Muscle of arm (tissue), 1 donor: ENCODE measurements at regions not wholly inside any gene's neighbourhood (a gene's known extent, or its start where the extent isn't known, plus 50 kb on each side); places are given as distances from the start of the nearest gene placed in this dataset.
A peak's percentile ranks its signal among the peaks of the same experiment; 100 is the strongest.
"Not testable (repeated sequence)": the region's sequence is repeated elsewhere in the genome, so short reads cannot be mapped to it uniquely, and the experiment has no call there.

Experiments used
- DNase-seq: peaks from one replicate; pipeline ENCODE4 v3.0.0-alpha.2; 2013

DNA sequence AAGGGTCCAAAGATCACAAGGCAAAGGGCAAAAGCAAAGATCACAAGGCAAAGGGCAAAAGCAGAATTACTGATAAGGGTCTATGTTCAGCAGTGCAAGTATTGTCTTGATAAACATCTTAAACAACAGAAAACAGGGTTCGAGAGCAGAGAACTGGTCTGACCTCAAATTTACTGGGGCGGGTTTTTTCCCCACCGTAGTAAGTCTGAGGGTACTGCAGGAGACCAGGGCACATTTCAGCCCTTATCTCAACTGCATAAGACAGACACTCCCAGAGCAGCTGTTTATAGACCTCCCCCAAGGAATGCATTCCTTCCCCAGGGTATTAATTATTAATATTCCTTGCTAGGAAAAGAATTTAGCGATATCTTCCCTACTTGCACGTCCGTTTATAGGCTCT, 61.3 kb downstream of the ZNF860 start:
- not testable (repeated sequence) for DNase-seq

- DNase-seq: peak; percentile 44
These were observed 61.1 kb upstream of the GPD1L start for GRCh38 chr3:32045091-32045915.

- no peak for DNase-seq
These were observed 60.3 kb upstream of the GPD1L start for GRCh38 chr3:32046102-32046501.

DNA sequence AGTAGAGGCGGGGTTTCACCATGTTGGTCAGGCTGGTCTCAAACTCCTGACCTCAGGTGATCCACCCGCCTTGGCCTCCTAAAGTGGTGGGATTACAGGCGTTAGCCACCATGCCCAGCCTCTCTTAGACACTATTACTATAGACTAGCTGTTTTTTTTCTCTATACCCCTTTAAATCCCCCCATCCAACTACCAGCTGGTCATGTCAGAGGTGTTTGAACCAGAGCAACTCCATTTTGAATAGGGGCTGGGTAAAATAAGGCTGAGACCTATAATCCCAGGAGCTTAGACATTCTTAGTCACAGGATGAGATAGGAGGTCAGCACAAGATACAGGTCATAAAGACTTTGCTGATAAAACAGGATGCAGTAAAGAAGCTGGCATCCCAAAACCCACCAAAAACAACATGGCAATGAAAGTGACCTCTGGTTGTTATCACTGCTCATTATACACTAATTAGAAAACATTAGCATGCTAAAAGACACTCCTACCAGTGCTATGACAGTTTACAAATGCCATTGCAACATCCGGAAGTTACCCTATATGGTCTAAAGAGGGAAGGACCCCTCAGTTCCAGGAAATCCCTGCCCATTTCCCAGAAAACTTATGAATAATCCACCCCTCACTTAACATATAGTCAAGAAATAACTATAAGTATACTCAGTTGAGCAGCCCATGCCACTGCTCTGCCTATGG, 57.8 kb upstream of the GPD1L start:
- DNase-seq: no peak

GRCh38 chr3:32049916-32050315, 56.5 kb upstream of the GPD1L start:
- DNase-seq: no peak

DNA sequence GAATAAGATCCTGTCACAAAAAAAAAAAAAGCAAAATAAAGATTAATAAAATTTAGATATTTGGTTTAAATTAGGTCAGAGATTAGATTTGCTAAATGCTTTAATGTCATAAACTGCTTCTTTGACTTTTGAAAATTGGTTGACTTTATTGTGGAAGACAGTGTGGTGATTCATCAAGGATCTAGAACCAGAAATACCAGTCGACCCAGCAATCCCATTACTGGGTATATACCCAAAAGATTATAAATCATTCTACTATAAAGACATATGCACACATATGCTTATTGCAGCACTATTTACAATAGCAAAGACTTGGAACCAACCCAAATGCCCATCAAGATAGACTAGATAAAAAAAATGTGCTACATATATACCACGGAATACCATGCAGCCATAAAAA, 54.2 kb upstream of the GPD1L start:
- DNase-seq: not testable (repeated sequence)

DNA sequence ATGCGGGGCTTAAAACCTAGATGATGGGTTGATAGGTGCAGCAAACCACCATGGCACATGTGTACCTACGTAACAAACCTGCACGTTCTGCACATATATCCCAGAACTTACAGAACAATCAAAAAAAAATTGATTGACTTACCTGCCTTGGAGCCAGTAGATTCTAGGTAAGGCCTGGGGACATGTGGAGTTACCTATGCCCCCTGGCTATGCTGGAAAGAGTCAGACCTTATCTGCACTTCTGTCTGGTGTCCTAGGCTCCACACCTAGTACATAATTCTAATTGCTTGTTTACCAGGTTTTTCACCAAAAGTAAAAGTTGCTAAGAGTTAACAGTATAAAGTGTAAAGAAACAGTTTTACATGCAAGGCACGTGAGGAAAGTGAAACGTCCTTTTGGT, 53.6 kb upstream of the GPD1L start:
- not testable (repeated sequence) for DNase-seq

DNA sequence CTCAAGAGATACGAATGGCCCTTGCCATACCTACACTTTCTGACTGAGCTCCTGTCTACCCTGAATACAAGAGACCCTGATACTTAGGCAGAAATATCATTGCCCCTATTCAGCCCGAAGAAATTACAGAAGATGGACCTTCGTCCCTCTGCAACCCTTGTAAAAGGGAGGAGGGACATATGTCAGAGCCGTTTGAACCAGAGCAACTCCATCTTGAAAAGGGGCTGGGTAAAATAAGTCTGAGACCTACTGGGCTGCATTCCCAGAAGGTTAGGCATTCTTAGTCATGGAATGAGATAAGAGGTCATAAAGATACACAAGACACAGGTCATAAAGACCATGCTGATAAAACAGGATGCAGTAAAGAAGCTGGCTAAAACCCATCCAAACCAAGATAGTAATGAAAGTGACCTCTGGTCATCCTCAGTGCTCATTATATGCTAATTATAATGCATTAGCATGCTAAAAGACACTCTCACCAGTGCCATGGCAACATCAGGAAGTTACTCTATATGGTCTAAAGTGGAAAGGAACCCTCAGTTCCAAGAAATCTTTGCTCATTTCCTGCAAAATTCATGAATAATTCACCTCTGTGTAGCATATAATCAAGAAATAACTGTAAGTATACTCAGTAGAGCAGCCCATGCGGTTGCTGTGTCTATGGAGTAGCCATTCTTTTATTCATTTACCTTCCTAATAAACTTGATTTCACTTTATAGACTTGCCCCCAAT, 49.7 kb upstream of the GPD1L start:
- no peak for DNase-seq
